ENCODE measurements at regions not wholly inside any gene's neighbourhood (a gene's known extent, or its start where the extent isn't known, plus 50 kb on each side); places are given as distances from the start of the nearest gene placed in this dataset.

DNA sequence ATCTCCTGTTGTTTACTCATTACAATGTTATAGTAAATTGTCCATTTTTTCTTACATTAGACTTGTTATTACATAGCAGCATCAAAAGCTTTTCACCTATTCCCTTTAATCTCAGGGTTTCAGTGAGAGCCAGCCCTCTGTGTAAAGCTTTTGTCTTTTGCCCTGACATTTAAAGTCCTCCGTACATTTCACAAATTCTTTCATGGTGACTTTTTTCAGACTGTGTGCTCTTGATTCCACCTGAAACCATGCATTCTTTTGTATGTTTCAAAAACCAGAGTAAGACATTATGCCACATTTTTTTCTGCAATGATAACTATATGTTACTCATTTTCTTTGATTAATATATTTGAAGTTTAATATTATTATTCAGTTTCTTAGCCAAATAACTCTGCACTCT, 781.4 kb upstream of the ROBO1 start:
- no peaks in the 10 kb centered on the region for H3K9me3 ChIP-seq (replicated peaks in 1 of 3)
- TF ChIP-seq POLR2A (IDR thresholded peaks at IDR 0.05) = no peak
- TF ChIP-seq, protein P1, sequence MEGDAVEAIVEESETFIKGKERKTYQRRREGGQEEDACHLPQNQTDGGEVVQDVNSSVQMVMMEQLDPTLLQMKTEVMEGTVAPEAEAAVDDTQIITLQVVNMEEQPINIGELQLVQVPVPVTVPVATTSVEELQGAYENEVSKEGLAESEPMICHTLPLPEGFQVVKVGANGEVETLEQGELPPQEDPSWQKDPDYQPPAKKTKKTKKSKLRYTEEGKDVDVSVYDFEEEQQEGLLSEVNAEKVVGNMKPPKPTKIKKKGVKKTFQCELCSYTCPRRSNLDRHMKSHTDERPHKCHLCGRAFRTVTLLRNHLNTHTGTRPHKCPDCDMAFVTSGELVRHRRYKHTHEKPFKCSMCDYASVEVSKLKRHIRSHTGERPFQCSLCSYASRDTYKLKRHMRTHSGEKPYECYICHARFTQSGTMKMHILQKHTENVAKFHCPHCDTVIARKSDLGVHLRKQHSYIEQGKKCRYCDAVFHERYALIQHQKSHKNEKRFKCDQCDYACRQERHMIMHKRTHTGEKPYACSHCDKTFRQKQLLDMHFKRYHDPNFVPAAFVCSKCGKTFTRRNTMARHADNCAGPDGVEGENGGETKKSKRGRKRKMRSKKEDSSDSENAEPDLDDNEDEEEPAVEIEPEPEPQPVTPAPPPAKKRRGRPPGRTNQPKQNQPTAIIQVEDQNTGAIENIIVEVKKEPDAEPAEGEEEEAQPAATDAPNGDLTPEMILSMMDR (IDR thresholded peaks at IDR 0.05) = no peak
- no peaks in the 10 kb centered on the region for H3K4me1 ChIP-seq (replicated peaks in 1 of 2)
- H3K27me3 ChIP-seq = no peaks in the 10 kb centered on the region
- no peak overlapping the region for H3K27ac ChIP-seq
- no peak for DNase-seq
- 37 to 67% (median 64%) methylated on average over 1 of the region's 1 CpG for WGBS, 4 donors
- H3K4me3 ChIP-seq = no peak overlapping the region
- intact Hi-C loops (cut with DNase I) = no loop called here
- H3K36me3 ChIP-seq (replicated peaks in 1 of 2) = no peaks in the 10 kb centered on the region

DNA sequence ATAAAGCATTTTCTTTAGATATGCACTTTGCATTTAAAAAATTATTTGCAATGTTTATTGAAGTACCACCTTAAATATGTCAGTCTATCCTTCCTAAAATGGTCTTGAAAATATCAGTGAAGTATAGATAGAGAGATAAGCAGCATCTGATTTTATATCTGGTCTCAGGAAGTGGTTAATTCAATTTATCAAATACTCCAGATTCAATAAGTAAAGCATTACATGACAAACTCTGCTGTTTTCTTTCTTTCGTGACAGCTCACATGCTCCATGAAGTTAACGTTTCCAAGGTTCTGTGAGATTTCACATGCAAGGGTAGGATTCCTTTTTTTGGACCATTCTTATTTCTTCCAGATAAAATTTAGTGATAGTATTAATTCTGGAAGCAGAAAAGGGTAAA, 775.4 kb upstream of the ROBO1 start:
- no peak for DNase-seq
- no peaks in the 10 kb centered on the region for H3K27me3 ChIP-seq
- TF ChIP-seq, protein P1 (IDR thresholded peaks at IDR 0.05) = no peak
- TF ChIP-seq POLR2A (IDR thresholded peaks at IDR 0.05) = no peak
- intact Hi-C loops (cut with DNase I) = no loop called here
- no peaks in the 10 kb centered on the region for H3K36me3 ChIP-seq (replicated peaks in 1 of 2)
- no peaks in the 10 kb centered on the region for H3K9me3 ChIP-seq (replicated peaks in 1 of 3)
- H3K4me3 ChIP-seq = no peak overlapping the region
- H3K4me1 ChIP-seq (replicated peaks in 1 of 2) = no peaks in the 10 kb centered on the region
- no peak overlapping the region for H3K27ac ChIP-seq
- WGBS, 4 donors = 69 to 85% (median 79%) methylated on average over 2 of the region's 2 CpGs

DNA sequence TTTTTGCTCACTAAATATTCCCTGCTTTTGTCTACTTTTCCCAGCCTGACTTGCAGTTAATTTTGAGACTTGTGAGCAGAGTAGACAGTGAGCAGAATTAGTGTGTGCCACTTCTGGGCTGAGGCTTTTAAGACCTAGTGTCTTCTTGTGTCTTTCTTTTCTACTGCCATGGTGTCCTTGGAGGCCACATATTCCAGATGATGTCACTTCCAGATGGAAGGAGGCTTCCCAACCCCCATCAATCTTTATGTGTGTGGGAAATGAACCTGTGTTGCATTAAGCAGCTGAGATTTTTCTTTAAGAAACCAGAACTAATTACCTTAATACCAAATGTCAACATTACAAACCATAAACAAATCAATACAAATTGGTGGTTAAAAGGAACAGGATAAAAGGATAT, 774.7 kb upstream of the ROBO1 start:
- Histone ChIP-seq H3K9me3 (replicated peaks in 1 of 3) (no peaks in the 10 kb centered on the region), H3K4me3 (no peak overlapping the region), H3K27me3 (no peaks in the 10 kb centered on the region), H3K27ac (no peak overlapping the region), H3K4me1 (replicated peaks in 1 of 2) (no peaks in the 10 kb centered on the region), H3K36me3 (replicated peaks in 1 of 2) (no peaks in the 10 kb centered on the region)
- TF ChIP-seq POLR2A (IDR thresholded peaks at IDR 0.05) = no peak
- TF ChIP-seq, protein P1 (IDR thresholded peaks at IDR 0.05) = no peak
- no peak for DNase-seq
- intact Hi-C loops (cut with DNase I) = no loop called here

DNA sequence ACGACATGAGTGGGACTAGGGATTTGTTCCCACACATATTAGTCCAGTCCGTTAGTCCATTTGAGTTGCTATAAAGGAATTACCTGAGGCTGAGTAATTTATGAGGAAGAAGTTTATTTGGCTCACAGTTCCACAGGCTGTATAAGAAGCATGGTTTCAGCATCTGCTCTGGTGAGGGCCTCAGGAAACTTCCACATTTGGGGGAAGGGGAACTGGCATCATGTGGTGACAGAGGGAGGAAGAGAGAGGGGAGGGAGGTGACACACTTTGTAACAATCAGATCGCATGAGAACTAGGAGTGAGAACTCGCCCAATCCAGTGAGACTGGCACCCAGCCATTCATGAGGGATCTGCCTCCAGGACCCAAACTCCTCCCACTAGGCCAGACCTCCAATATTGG, 769.9 kb upstream of the ROBO1 start:
- intact Hi-C loops (cut with DNase I) = no loop called here
- Histone ChIP-seq H3K4me3 (no peak overlapping the region), H3K27me3 (no peaks in the 10 kb centered on the region), H3K36me3 (replicated peaks in 1 of 2) (no peaks in the 10 kb centered on the region), H3K27ac (no peak overlapping the region), H3K4me1 (replicated peaks in 1 of 2) (no peaks in the 10 kb centered on the region), H3K9me3 (replicated peaks in 1 of 3) (no peaks in the 10 kb centered on the region)
- DNase-seq = no peak
- TF ChIP-seq, protein P1 (IDR thresholded peaks at IDR 0.05) = no peak
- no peak for TF ChIP-seq POLR2A (IDR thresholded peaks at IDR 0.05)
- 75 to 85% (median 81%) methylated on average over 3 to 4 of the region's 4 CpGs for WGBS, 4 donors
